ENCODE measurements at regions not wholly inside any gene's neighbourhood (a gene's known extent, or its start where the extent isn't known, plus 50 kb on each side); places are given as distances from the start of the nearest gene placed in this dataset.

DNA sequence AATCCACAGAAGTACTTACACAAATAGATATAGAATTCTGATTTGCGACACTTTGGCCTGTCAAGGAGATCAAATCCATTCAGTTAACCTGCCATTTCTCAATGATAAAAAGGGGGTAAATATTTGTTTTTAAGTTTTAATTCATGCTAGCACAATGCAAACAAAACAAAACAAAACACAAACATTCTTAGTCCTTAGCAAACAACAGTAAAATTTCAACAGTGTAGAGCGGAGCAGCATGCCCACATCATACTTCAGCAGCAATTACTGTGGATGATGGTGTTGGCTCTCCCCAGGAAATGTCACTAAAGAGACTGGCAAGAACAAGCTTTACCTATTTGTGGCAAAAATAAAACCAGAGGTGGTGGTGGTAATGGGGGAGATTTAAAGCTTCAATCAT, 625.2 kb upstream of the PCDH20 start:
- no peak overlapping the region for H3K27ac ChIP-seq (ENCODE audit: low read length)
- TF ChIP-seq EZH2 (optimal IDR thresholded peaks at IDR 0.05; ENCODE audit: low read depth, low read length) = no peak
- TF ChIP-seq EZH2phosphoT487 (IDR thresholded peaks at IDR 0.05; ENCODE audit: low read length) = no peak
- TF ChIP-seq, protein P1, sequence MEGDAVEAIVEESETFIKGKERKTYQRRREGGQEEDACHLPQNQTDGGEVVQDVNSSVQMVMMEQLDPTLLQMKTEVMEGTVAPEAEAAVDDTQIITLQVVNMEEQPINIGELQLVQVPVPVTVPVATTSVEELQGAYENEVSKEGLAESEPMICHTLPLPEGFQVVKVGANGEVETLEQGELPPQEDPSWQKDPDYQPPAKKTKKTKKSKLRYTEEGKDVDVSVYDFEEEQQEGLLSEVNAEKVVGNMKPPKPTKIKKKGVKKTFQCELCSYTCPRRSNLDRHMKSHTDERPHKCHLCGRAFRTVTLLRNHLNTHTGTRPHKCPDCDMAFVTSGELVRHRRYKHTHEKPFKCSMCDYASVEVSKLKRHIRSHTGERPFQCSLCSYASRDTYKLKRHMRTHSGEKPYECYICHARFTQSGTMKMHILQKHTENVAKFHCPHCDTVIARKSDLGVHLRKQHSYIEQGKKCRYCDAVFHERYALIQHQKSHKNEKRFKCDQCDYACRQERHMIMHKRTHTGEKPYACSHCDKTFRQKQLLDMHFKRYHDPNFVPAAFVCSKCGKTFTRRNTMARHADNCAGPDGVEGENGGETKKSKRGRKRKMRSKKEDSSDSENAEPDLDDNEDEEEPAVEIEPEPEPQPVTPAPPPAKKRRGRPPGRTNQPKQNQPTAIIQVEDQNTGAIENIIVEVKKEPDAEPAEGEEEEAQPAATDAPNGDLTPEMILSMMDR (IDR thresholded peaks at IDR 0.05; ENCODE audit: low read length) = no peak
- H4K20me1 ChIP-seq (ENCODE audit: insufficient read depth, low read length) = no peaks in the 10 kb centered on the region
- no peak overlapping the region for H2AFZ ChIP-seq (ENCODE audit: low read length)
- no peaks in the 10 kb centered on the region for H3K9me2 ChIP-seq (replicated peaks; ENCODE audit: insufficient read depth, low read length)
- H3K79me2 ChIP-seq (ENCODE audit: low read length) = no peaks in the 10 kb centered on the region
- no peaks in the 10 kb centered on the region for H3K27me3 ChIP-seq (replicated peaks; ENCODE audit: insufficient read depth, low read length)
- H3K36me3 ChIP-seq (replicated peaks; ENCODE audit: insufficient read depth, low read length) = no peaks in the 10 kb centered on the region
- no peaks in the 10 kb centered on the region for H3K4me1 ChIP-seq (ENCODE audit: low read length)
- H3K4me2 ChIP-seq (ENCODE audit: low read depth, low read length) = no peak overlapping the region
- DNase-seq = no peak
- no peak overlapping the region for H3K9ac ChIP-seq (ENCODE audit: low read length)
- H3K9me3 ChIP-seq (replicated peaks; ENCODE audit: insufficient read depth, low read length) = no peaks in the 10 kb centered on the region
- no peaks in the 10 kb centered on the region for H3F3A ChIP-seq (ENCODE audit: insufficient read depth, low read length)
- H3K4me3 ChIP-seq (ENCODE audit: low read length) = no peak overlapping the region

DNA sequence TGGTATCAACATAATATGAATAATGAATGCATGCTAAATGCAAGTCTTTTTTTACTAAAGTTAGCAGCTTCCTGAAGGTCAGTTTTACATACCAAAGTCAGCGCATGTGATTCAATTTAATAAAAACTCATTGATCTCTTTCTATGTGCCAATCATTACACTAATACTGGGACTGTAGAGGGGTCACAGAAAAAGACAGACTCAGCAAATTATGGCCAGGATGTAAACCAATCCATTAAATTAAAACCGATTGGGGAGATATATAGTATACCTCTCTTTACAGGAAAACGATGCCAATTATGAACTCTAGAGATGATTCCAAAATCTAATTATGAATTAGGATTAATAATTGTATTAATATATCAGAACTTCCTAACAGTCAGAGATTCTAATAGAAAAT, 624.4 kb upstream of the PCDH20 start:
- no peaks in the 10 kb centered on the region for H3K9me2 ChIP-seq (replicated peaks; ENCODE audit: insufficient read depth, low read length)
- H3K9me3 ChIP-seq (replicated peaks; ENCODE audit: insufficient read depth, low read length) = no peaks in the 10 kb centered on the region
- no peaks in the 10 kb centered on the region for H3F3A ChIP-seq (ENCODE audit: insufficient read depth, low read length)
- H3K4me2 ChIP-seq (ENCODE audit: low read depth, low read length) = no peak overlapping the region
- no peak overlapping the region for H3K4me3 ChIP-seq (ENCODE audit: low read length)
- no peak overlapping the region for H3K27ac ChIP-seq (ENCODE audit: low read length)
- no peaks in the 10 kb centered on the region for H3K4me1 ChIP-seq (ENCODE audit: low read length)
- no peak for DNase-seq
- H3K27me3 ChIP-seq (replicated peaks; ENCODE audit: insufficient read depth, low read length) = no peaks in the 10 kb centered on the region
- no peaks in the 10 kb centered on the region for H4K20me1 ChIP-seq (ENCODE audit: insufficient read depth, low read length)
- no peaks in the 10 kb centered on the region for H3K79me2 ChIP-seq (ENCODE audit: low read length)
- H3K9ac ChIP-seq (ENCODE audit: low read length) = no peak overlapping the region
- TF ChIP-seq EZH2 (optimal IDR thresholded peaks at IDR 0.05; ENCODE audit: low read depth, low read length) = no peak
- no peak for TF ChIP-seq EZH2phosphoT487 (IDR thresholded peaks at IDR 0.05; ENCODE audit: low read length)
- TF ChIP-seq, protein P1 (IDR thresholded peaks at IDR 0.05; ENCODE audit: low read length) = no peak
- H3K36me3 ChIP-seq (replicated peaks; ENCODE audit: insufficient read depth, low read length) = no peaks in the 10 kb centered on the region
- H2AFZ ChIP-seq (ENCODE audit: low read length) = no peak overlapping the region

DNA sequence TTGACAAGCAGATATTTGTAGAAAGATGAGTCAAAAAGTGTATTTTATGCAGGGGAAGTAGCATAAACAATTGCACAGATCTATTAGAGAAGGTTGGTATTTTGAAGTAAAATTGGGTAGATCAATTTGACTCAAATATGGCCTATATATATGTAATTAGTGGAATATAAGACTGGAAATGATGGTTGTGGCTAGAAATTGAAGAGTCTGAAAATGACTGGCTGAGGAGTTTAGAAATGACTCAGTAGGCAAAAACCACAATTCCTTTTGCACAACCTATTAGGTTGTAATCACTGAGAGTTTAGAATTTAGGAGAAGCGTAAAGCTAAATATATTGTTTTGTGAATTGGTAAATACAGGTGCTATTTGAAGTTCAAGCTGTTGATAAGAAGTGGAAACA, 622.6 kb upstream of the PCDH20 start:
- no peaks in the 10 kb centered on the region for H3K79me2 ChIP-seq (ENCODE audit: low read length)
- no peak overlapping the region for H2AFZ ChIP-seq (ENCODE audit: low read length)
- H3K9me3 ChIP-seq (replicated peaks; ENCODE audit: insufficient read depth, low read length) = no peaks in the 10 kb centered on the region
- no peaks in the 10 kb centered on the region for H3K36me3 ChIP-seq (replicated peaks; ENCODE audit: insufficient read depth, low read length)
- no peaks in the 10 kb centered on the region for H3F3A ChIP-seq (ENCODE audit: insufficient read depth, low read length)
- H3K9ac ChIP-seq (ENCODE audit: low read length) = no peak overlapping the region
- H4K20me1 ChIP-seq (ENCODE audit: insufficient read depth, low read length) = no peaks in the 10 kb centered on the region
- TF ChIP-seq EZH2phosphoT487 (IDR thresholded peaks at IDR 0.05; ENCODE audit: low read length) = no peak
- TF ChIP-seq EZH2 (optimal IDR thresholded peaks at IDR 0.05; ENCODE audit: low read depth, low read length) = no peak
- TF ChIP-seq, protein P1 (IDR thresholded peaks at IDR 0.05; ENCODE audit: low read length) = no peak
- no peak overlapping the region for H3K4me2 ChIP-seq (ENCODE audit: low read depth, low read length)
- DNase-seq = no peak
- no peak overlapping the region for H3K27ac ChIP-seq (ENCODE audit: low read length)
- H3K4me3 ChIP-seq (ENCODE audit: low read length) = no peak overlapping the region
- no peaks in the 10 kb centered on the region for H3K27me3 ChIP-seq (replicated peaks; ENCODE audit: insufficient read depth, low read length)
- H3K4me1 ChIP-seq (ENCODE audit: low read length) = no peaks in the 10 kb centered on the region
- no peaks in the 10 kb centered on the region for H3K9me2 ChIP-seq (replicated peaks; ENCODE audit: insufficient read depth, low read length)

Measured in MM.1S (cell line).